Suprapubic skin (tissue), 4 donors: ENCODE measurements at regions not wholly inside any gene's neighbourhood (a gene's known extent, or its start where the extent isn't known, plus 50 kb on each side); places are given as distances from the start of the nearest gene placed in this dataset.

ENCODE experiments used
- POLR2A ChIP-seq, 2 donors: fragments of 450-650 bp; IDR thresholded peaks; one replicate each; pipeline ENCODE4 v1.6.1; 2017; ENCODE audit warnings: antibody characterized with exemption in 2 of 2, mild to moderate bottlenecking in 2 of 2, moderate library complexity in 2 of 2
- POLR2AphosphoS5 ChIP-seq, 3 donors: sonication (generic); formaldehyde crosslinking; IDR thresholded peaks; one replicate each; pipeline ENCODE4 v1.6.1; 2017; ENCODE audit warnings: antibody characterized with exemption in 3 of 3

GRCh38 chr6:105675715-105676397 lies 273.0 kb upstream of the PREP start:
- TF ChIP-seq POLR2AphosphoS5 (IDR thresholded peaks at IDR 0.05) (no peak), POLR2A (IDR thresholded peaks at IDR 0.05) (no peak)
